ENCODE measurements at regions not wholly inside any gene's neighbourhood (a gene's known extent, or its start where the extent isn't known, plus 50 kb on each side); places are given as distances from the start of the nearest gene placed in this dataset.

DNA sequence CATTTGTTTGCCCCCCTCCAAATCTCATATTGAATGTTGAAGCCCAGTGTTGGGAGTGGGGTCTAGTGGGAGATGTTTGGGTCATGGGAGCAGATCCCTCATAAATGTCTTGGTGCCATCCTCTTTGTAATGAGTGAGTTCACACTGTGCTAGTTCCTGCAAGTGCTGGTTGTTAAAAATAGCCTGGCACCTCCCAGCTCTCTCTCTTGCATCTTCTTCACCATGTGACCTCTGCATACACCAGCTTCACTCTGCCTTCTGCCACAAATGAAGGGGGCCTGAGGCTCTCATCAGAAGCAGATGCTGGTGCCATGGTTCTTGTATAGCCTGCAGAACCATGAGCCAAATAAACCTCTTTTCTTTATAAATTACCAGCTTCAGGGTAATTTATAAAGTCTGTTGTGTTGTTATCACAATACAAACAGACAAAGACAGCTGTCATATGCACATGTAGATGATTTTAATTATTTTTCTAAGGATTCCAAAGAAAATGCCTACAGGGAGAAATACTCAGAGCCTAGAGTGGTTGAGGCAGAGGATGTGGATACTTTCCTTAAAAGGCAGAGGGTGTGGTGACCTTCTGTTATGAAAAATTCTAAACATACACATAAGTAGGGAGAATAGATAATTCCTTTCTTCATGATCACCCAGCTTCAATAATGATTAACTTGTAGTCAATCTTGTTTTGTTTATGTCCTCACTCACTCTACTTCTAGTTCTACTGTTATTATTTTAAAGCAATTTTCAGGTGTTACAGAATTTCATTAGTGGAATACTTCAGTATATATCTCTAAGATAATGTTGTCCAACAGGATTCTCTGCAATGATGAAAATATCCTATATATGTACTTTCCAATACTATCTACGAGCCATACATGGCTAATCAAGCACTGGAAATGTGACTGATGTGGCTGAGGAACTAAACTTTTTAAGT, 75.1 kb upstream of the RANBP6 start:
- H3K4me1 Mint-ChIP-seq, result no peaks in the 10 kb centered on the region
- H3K36me3 Mint-ChIP-seq (ENCODE audit: low read depth), result no peaks in the 10 kb centered on the region
- intact Hi-C loops (cut with micrococcal nuclease), result no loop called here
- DNase-seq, result no peak
- no peaks in the 10 kb centered on the region for H3K9me3 Mint-ChIP-seq
- H3K27ac Mint-ChIP-seq, result no peak overlapping the region
- no peak overlapping the region for H3K4me3 Mint-ChIP-seq
- H3K27me3 Mint-ChIP-seq, result peaks cover 5% of the 10 kb centered on the region

DNA sequence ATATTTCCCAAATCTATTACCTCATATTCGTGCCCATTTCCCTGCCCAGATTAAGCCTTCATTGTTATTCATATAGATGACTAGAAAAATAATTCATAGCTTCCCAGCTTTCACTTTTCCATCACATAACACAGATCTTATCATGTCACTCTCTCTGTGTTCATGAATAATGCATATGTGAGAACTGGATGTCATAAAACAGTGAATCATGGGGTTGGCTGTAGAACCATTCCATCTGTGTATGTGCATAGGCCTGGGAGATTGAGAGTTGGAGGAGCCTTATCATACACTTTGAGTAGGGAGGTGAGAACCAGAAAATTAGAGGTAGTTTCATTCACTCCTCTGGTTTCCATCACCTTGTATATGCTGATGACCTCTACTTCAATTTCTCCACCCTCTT, 73.9 kb upstream of the RANBP6 start:
- intact Hi-C loops (cut with micrococcal nuclease), result no loop called here
- Mint-ChIP-seq H3K4me1 (no peaks in the 10 kb centered on the region), H3K4me3 (no peak overlapping the region)

DNA sequence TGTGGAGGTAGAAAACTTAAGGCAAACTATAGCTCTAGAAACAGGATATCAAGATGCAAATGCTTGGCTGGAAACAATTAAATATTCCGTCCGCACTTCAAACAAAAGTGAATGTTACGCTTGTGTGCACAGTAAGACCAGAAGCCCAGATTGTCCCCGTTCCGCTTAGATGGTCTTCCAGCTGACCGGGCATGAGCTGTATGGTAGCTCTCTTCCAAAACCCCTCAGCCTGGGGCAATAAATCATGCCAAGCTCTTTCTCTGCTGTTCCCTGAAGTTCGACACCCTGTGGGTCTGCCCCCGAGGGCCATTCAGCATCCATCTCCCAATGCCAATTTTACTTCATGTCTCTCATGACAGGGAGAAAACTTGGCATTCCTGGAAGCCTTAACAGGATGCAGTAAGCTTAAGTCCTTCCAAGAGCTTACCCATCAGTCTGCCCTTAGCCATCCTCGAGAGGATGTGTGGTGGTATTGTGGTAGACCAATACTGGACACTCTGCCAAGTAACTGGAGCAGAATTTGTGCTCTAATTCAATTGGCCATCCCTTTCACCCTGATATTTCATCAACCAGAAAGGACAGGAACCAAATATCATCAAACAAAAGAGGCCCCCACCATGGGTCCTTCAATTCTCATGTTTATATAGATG, 70.7 kb upstream of the RANBP6 start:
- DNase-seq, result no peak
- Mint-ChIP-seq H3K9me3 (no peaks in the 10 kb centered on the region), H3K4me1 (no peaks in the 10 kb centered on the region), H3K27me3 (no peaks in the 10 kb centered on the region), H3K36me3 (ENCODE audit: low read depth) (no peaks in the 10 kb centered on the region), H3K4me3 (no peak overlapping the region), H3K27ac (no peak overlapping the region)
- intact Hi-C loops (cut with micrococcal nuclease), result no loop called here

More for the DNA sequence above, 73.9 kb upstream of the RANBP6 start:
- H3K9me3 Mint-ChIP-seq, result no peaks in the 10 kb centered on the region
- peaks cover 3% of the 10 kb centered on the region for H3K27me3 Mint-ChIP-seq
- no peak for DNase-seq
- no peak overlapping the region for H3K27ac Mint-ChIP-seq
- H3K36me3 Mint-ChIP-seq (ENCODE audit: low read depth), result no peaks in the 10 kb centered on the region

DNA sequence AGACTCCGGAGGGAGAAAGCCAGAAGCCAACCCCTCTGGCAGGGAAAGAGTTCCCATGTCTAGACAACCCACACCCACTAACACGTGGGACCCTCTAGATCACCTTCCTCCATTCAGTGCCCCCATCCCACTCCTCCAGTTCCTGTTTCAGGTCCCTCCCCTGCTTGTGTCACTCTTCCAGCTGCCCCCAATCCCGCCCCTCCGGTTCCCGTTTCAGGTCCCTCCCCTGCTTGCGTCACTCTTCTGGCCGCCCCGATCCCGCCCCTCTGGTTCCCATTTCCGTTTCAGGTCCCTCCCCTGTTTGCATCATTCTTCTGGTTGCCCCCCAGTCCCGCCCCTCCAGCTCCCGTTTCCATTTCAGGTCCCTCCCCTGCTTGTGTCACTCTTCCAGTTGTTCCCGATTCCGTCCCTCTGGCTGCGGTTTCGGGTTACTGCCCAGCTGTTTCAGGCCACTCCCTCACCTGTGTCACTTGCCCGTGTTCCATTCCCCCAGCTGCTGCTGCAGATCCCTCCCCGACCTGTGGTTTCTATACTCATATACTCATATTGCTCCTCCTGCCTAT, 64.8 kb upstream of the RANBP6 start:
- Mint-ChIP-seq H3K4me3 (peak overlapping the region; percentile 76), H3K27me3 (peaks cover 2% of the 10 kb centered on the region), H3K9me3 (peaks cover 3% of the 10 kb centered on the region), H3K36me3 (ENCODE audit: low read depth) (no peaks in the 10 kb centered on the region), H3K27ac (peak overlapping the region; percentile 62), H3K4me1 (peaks cover 13% of the 10 kb centered on the region)
- intact Hi-C loops (cut with micrococcal nuclease), result no loop called here
- DNase-seq, result peak; percentile 85

DNA sequence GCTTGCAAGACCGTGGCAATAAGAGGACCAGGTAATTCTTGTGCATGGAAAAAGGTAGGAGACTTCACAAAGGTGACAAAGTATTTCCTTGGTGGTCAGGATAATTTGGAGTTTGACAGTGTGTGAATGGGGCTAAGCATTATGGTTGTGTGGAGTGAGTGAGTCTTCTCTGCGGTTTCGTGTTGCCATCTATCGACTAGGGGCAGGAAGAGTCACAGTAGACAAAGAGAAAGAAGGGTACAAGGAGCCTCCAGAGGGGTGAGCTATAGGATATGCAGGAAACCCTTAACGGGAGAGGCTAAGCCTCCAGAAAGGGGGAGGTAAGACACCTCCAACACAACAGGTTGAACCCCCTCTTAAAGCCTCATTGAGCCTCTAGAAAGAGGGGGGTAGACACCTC, 64.0 kb upstream of the RANBP6 start:
- Mint-ChIP-seq H3K9me3 (peaks cover 3% of the 10 kb centered on the region), H3K36me3 (ENCODE audit: low read depth) (no peaks in the 10 kb centered on the region), H3K4me3 (peak overlapping the region; percentile 52), H3K27ac (no peak overlapping the region), H3K27me3 (peaks cover 2% of the 10 kb centered on the region), H3K4me1 (peaks cover 14% of the 10 kb centered on the region)
- intact Hi-C loops (cut with micrococcal nuclease), result no loop called here
- no peak for DNase-seq

DNA sequence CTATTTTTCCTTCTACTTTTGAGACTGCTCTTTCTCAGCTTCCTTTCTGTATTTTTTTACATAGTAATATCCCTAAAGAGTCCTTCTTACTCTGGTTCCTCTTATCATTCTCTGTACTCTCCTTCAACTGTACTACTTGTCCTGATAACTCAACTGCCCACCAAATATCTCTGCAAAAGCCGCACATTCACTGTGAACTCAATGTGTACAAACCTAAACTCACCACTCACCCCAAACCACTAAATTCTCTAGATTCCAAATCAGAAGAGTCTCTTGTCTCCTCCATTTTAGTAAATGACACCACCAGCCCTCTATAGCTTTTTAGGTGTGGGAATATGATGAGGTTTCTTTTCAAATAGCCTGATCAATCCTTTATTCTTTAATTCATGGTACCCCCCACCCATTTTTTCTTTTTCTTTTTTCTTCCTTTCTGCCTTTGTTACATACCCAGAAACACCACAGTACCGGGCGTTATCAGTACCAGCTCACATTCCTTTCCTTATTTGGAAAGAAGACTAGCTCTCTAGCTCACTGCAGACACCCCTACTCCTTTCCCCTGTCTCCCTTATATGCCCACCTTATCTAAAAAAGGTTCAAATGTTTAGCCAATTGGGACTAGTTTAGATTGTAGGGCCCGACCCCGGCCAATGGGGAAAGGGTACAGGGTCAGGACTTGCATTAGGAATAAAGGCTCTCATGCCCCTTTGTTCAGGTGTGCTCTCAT, 63.1 kb upstream of the RANBP6 start:
- no peaks in the 10 kb centered on the region for H3K36me3 Mint-ChIP-seq (ENCODE audit: low read depth)
- H3K27me3 Mint-ChIP-seq, result peaks cover 2% of the 10 kb centered on the region
- no peak overlapping the region for H3K4me3 Mint-ChIP-seq
- peaks cover 3% of the 10 kb centered on the region for H3K9me3 Mint-ChIP-seq
- intact Hi-C loops (cut with micrococcal nuclease), result no loop called here
- H3K4me1 Mint-ChIP-seq, result peaks cover 14% of the 10 kb centered on the region
- no peak overlapping the region for H3K27ac Mint-ChIP-seq
- no peak for DNase-seq

DNA sequence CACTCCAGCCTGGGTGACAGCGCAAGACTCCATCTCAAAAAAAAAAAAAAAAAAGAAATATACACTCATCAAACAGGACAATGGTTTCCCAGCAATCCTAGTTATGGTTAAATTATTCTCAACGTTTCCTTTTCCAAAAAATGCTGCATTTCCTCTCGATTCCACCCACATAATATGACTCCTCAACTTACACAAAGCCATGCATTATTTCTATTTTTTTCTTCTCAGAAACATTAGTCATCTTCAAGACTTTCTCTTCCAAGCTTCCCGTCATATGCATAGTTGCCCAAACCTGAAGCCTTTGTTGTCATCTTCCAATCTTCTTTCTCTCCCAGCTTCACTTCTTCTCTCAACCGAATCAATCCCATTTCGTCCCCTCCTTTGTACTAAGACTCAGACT, 61.4 kb upstream of the RANBP6 start:
- Mint-ChIP-seq H3K27ac (no peak overlapping the region), H3K36me3 (ENCODE audit: low read depth) (no peaks in the 10 kb centered on the region), H3K4me1 (peaks cover 14% of the 10 kb centered on the region), H3K9me3 (peaks cover 3% of the 10 kb centered on the region), H3K27me3 (peaks cover 2% of the 10 kb centered on the region), H3K4me3 (no peak overlapping the region)
- intact Hi-C loops (cut with micrococcal nuclease), result loop anchor here (1.0 kb wide), 1 partner anchor 8 kb away; no protein-coding TSS in a partner anchor
- no peak for DNase-seq

DNA sequence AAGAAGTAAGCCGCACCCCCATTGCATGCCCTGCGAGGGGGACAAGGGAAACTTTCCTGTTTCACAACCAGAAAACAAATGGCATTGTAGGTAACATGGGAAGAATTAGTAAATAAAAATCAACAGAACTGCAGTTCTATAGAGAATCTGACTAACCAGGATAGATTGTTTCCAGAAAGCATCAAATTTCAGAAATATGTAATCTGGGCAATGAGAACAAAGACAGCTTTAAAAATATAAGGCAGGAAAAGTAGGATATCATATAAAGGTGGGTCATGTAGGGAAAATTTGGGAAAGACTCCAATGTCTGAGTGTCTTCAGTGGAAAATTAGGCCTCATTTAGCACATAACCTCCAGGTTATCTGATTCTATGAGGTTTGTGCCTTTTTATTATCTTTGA, 58.3 kb upstream of the RANBP6 start:
- Mint-ChIP-seq H3K27ac (no peak overlapping the region), H3K4me1 (peaks cover 20% of the 10 kb centered on the region), H3K27me3 (peaks cover 2% of the 10 kb centered on the region), H3K4me3 (no peak overlapping the region), H3K9me3 (peaks cover 15% of the 10 kb centered on the region), H3K36me3 (ENCODE audit: low read depth) (peaks cover 6% of the 10 kb centered on the region)
- DNase-seq, result no peak
- intact Hi-C loops (cut with micrococcal nuclease), result no loop called here

DNA sequence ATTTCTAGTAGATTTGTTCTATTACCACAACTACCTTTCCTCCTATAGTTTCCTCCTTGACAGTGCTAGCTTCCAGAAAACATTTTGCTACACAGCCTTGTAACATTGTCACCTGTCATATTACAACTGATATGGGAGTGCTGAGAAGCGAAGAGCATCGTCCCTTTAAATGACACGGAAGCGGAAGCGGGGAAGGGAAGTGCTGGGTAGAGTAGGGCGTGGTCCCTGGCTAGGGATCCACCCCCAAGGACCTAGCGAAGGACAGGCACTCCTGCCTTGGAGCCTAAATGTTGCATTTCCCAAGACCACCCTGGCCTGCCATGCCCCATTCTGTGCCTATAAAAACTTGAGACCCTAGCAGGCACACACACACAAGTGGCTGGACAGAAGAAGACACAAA, 57.4 kb upstream of the RANBP6 start:
- Mint-ChIP-seq H3K9me3 (peaks cover 22% of the 10 kb centered on the region), H3K4me3 (no peak overlapping the region), H3K4me1 (peaks cover 26% of the 10 kb centered on the region), H3K27ac (no peak overlapping the region), H3K27me3 (no peaks in the 10 kb centered on the region), H3K36me3 (ENCODE audit: low read depth) (peaks cover 8% of the 10 kb centered on the region)
- intact Hi-C loops (cut with micrococcal nuclease), result no loop called here
- DNase-seq, result no peak

DNA sequence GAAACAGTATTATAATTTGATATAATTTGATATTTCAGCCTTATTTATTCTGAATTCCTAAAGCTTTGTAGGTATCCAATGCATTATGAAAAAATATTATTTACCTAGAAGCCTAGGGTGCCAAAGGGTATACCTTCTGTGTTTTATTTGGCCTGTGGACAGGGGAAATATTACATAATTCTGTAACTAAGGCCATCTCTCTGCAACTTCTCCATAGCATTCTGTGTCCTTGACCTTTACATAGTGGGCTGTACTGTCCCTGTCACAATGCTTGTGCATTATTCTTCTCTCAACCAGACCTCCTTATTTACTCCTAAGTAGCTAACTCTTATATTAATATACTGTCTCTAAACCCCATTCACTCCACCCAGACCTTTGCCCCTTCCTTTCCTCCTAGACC, 57.0 kb upstream of the RANBP6 start:
- Mint-ChIP-seq H3K27me3 (no peaks in the 10 kb centered on the region), H3K27ac (no peak overlapping the region), H3K4me3 (no peak overlapping the region), H3K9me3 (peaks cover 22% of the 10 kb centered on the region), H3K4me1 (peaks cover 26% of the 10 kb centered on the region), H3K36me3 (ENCODE audit: low read depth) (peaks cover 8% of the 10 kb centered on the region)
- intact Hi-C loops (cut with micrococcal nuclease), result no loop called here
- DNase-seq, result no peak

DNA sequence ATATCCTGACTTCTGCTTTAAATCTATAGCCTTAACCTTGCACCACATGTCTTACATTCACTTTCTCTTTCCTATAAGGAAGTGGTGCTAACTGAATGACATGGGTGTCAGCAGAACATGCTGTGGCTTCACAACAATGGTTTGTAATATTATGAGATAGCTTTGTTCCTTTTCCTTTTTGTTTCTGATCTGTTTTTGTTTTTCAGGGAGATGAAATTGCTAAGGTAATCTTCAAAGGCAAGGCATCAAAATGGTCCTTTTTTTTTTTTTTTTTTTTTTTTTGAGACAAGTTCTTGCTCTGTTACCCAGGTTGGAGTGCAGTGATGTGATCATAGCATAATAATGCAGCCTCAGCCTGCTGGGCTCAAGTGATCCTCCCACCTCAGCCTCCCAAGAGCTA, 53.6 kb upstream of the RANBP6 start:
- Mint-ChIP-seq H3K4me1 (peaks cover 18% of the 10 kb centered on the region), H3K4me3 (peak overlapping the region; percentile 68), H3K27ac (peak overlapping the region; percentile 93), H3K36me3 (ENCODE audit: low read depth) (peaks cover 10% of the 10 kb centered on the region), H3K9me3 (peaks cover 36% of the 10 kb centered on the region), H3K27me3 (no peaks in the 10 kb centered on the region)
- peak; percentile 75 for DNase-seq
- intact Hi-C loops (cut with micrococcal nuclease), result loop anchor here (1.0 to 2.0 kb wide), 2 partner anchors 8 to 62 kb away; no protein-coding TSS in a partner anchor

DNA sequence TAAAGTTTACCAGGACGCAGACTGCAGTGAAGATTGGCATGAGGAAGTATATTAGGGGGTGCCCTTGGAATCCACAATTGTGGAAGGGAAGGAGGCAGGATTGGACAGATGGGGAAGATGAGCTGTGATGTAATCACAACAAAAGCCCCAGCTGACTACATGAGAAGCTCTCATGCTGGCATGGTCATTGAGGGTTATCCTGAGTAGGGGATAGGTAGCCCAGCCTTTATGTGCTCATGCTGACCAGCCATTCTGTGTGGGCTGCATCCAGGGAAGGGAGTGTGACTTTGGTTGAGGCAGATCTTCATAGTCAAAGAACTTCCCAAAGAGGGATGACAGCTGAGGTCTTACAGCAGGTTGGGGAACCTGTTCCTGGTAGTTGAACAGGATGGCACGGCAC, 52.0 kb upstream of the RANBP6 start:
- intact Hi-C loops (cut with micrococcal nuclease), result no loop called here
- Mint-ChIP-seq H3K9me3 (peaks cover 37% of the 10 kb centered on the region), H3K4me3 (no peak overlapping the region), H3K27ac (no peak overlapping the region), H3K36me3 (ENCODE audit: low read depth) (peaks cover 10% of the 10 kb centered on the region), H3K4me1 (peaks cover 23% of the 10 kb centered on the region), H3K27me3 (peaks cover under 1% of the 10 kb centered on the region)
- no peak for DNase-seq

All from activated CD4-positive, alpha-beta T cell treated with anti-CD3 and anti-CD28 coated beads, Interleukin-2, amount 10 ng/mL, durations not matched to agents 24 days and 14 days (primary cell).